HEK293 (cell line): ENCODE measurements at regions not wholly inside any gene's neighbourhood (a gene's known extent, or its start where the extent isn't known, plus 50 kb on each side); places are given as distances from the start of the nearest gene placed in this dataset.
"Not testable (repeated sequence)": the region's sequence is repeated elsewhere in the genome, so short reads cannot be mapped to it uniquely, and the experiment has no call there.

Source experiments
- CTCF ChIA-PET: fragments of 350-600 bp; formaldehyde crosslinking; extraction: SDS; loops from one replicate; lab custom pipeline; 2021; ENCODE audit warnings: antibody characterized with exemption; lab: Yijun Ruan, JAX
- POLR2A ChIA-PET: fragments of 300-600 bp; formaldehyde crosslinking; extraction: SDS; loops from one replicate; lab custom pipeline; 2020; ENCODE audit warnings: antibody characterized with exemption, inconsistent platforms; lab: Yijun Ruan, JAX
- H3K27ac ChIP-seq: fragments of 200-500 bp; sonication (Bioruptor generic); 2 replicates; pipeline ENCODE4 v1.5.1; 2014; ENCODE audit warnings: low read depth, low read length, control low read depth, inconsistent platforms; ENCODE audit errors: extremely low read depth
- H3K36me3 ChIP-seq, 2 experiments: fragments of 200-500 bp in 1 of 2; sonication (Bioruptor generic) in 1 of 2; 1 replicate in 1 of 2; 2 replicates in 1 of 2; pipeline ENCODE4 v1.5.1; 2014 to 2017; ENCODE audit warnings: inconsistent platforms in 2 of 2, low read length in 2 of 2; ENCODE audit not compliant: control insufficient read depth in 2 of 2, insufficient read depth in 1 of 2
- H3K4me1 ChIP-seq: fragments of 200-500 bp; sonication (Bioruptor generic); 2 replicates; pipeline ENCODE4 v1.5.1; 2014; ENCODE audit warnings: mild to moderate bottlenecking, low read length, inconsistent platforms; ENCODE audit not compliant: control insufficient read depth, insufficient read depth
- H3K4me3 ChIP-seq: 2 replicates; pipeline ENCODE4 v1.5.1; 2011; ENCODE audit warnings: low read depth, mild to moderate bottlenecking, control low read depth, low read length, moderate library complexity
- H3K9me3 ChIP-seq: fragments of 200-500 bp; sonication (Bioruptor generic); 2 replicates; pipeline ENCODE4 v1.5.1; 2014; ENCODE audit warnings: low read depth, low read length, inconsistent platforms; ENCODE audit not compliant: control insufficient read depth, insufficient read depth
- IKZF3 ChIP-seq: fragments of 450-650 bp; IDR thresholded peaks from 2 replicates; pipeline ENCODE4 v1.5.0; 2018; ENCODE audit warnings: missing biosample characterization, mild to moderate bottlenecking, missing genetic modification characterization, moderate library complexity
- KLF9 ChIP-seq: fragments of 450-650 bp; formaldehyde crosslinking; IDR thresholded peaks from 2 replicates; pipeline ENCODE4 v1.5.1; 2016; ENCODE audit warnings: missing biosample characterization, missing genetic modification characterization, low read depth
- PATZ1 ChIP-seq: fragments of 450-650 bp; formaldehyde crosslinking; IDR thresholded peaks from 2 replicates; pipeline ENCODE4 v1.5.1; 2016; ENCODE audit warnings: missing biosample characterization, missing genetic modification characterization
- ZBTB10 ChIP-seq: fragments of 450-650 bp; formaldehyde crosslinking; IDR thresholded peaks from 2 replicates; pipeline ENCODE4 v1.5.1; 2016; ENCODE audit warnings: missing biosample characterization, missing genetic modification characterization
- ZBTB26 ChIP-seq: fragments of 450-650 bp; formaldehyde crosslinking; optimal IDR thresholded peaks from 2 replicates; pipeline ENCODE3; 2016; ENCODE audit warnings: missing biosample characterization, mild to moderate bottlenecking, missing genetic modification characterization
- ZNF341 ChIP-seq: fragments of 450-650 bp; formaldehyde crosslinking; IDR thresholded peaks from 2 replicates; pipeline ENCODE4; 2016; ENCODE audit warnings: low read depth, missing biosample characterization, missing genetic modification characterization
- ZNF398 ChIP-seq: fragments of 450-650 bp; formaldehyde crosslinking; IDR thresholded peaks from 2 replicates; pipeline ENCODE4 v1.5.1; 2017; ENCODE audit warnings: missing biosample characterization, missing genetic modification characterization
- ZNF501 ChIP-seq: fragments of 450-650 bp; formaldehyde crosslinking; IDR thresholded peaks from 2 replicates; pipeline ENCODE4 v1.5.1; 2016; ENCODE audit warnings: missing biosample characterization, missing genetic modification characterization
- ZSCAN30 ChIP-seq: fragments of 450-650 bp; IDR thresholded peaks from 2 replicates; pipeline ENCODE4 v1.5.1; 2018; ENCODE audit warnings: missing biosample characterization, mild to moderate bottlenecking, missing genetic modification characterization, moderate library complexity

- not testable (repeated sequence) for H3K4me1 ChIP-seq
- H3K4me3 ChIP-seq = peak overlapping the region; percentile 78
- TF ChIP-seq IKZF3 (tag by site-specific recombination) = 0 out of 2 replicates have a peak, but pooled peaks have one; percentile 12
- peak; percentile 25; the same call in 1 of the 2 replicates for TF ChIP-seq PATZ1 (tag by site-specific recombination)
- TF ChIP-seq, all 188 proteins: peak for 2; not testable (repeated sequence) for 186
- H3K36me3 ChIP-seq, H3K9me3 ChIP-seq, POLR2A ChIA-PET: not testable (repeated sequence)
- CTCF ChIA-PET = interaction anchor here (0.7 kb wide), 1 partner anchor 197 kb away, joined by 3 read pairs; no protein-coding TSS in a partner anchor
- H3K27ac ChIP-seq = peak overlapping the region; percentile 98
Observed at GRCh38 chr7:29684151-29684786, 120.6 kb downstream of the PRR15 start.

GRCh38 chr7:29684787-29685650 is 121.3 kb upstream of the WIPF3 start:
- H3K36me3 ChIP-seq = no peaks in the 10 kb centered on the region
- ChIA-PET CTCF (interaction anchor here (0.6 to 0.7 kb wide), 2 partner anchors 49 to 197 kb away, joined by 3 read pairs; no protein-coding TSS in a partner anchor), POLR2A (interaction anchor here (0.6 kb wide), 1 partner anchor 30 kb away, joined by 3 read pairs; no protein-coding TSS in a partner anchor)
- peak overlapping the region; percentile 98 for H3K27ac ChIP-seq
- H3K4me3 ChIP-seq = peak overlapping the region; percentile 78
- no peaks in the 10 kb centered on the region for H3K9me3 ChIP-seq
- TF ChIP-seq ZNF501 (tag by site-specific recombination) (0 out of 2 replicates have a peak, but pooled peaks have one; percentile 22), ZSCAN30 (tag by site-specific recombination) (peak; percentile 50), ZBTB10 (tag by site-specific recombination) (no peak), ZBTB26 (tag by site-specific recombination) (peak; percentile 82), KLF9 (tag by site-specific recombination) (peak; percentile 50; the same call in 1 of the 2 replicates)
- TF ChIP-seq, all 188 proteins: peak for 4
- H3K4me1 ChIP-seq = no peaks in the 10 kb centered on the region; the same call in 1 of the 2 replicates

GRCh38 chr7:29685651-29686271 is 120.5 kb upstream of the WIPF3 start:
- peak overlapping the region; percentile 98 for H3K27ac ChIP-seq
- H3K9me3 ChIP-seq, H3K36me3 ChIP-seq, POLR2A ChIA-PET, H3K4me1 ChIP-seq: not testable (repeated sequence)
- CTCF ChIA-PET = interaction anchor here (0.6 kb wide), 1 partner anchor 50 kb away, joined by 3 read pairs; no protein-coding TSS in a partner anchor
- TF ChIP-seq ZNF398 = peak; percentile 37
- peak; percentile 76 for TF ChIP-seq ZNF341 (tag by site-specific recombination)
- H3K4me3 ChIP-seq = peak overlapping the region; percentile 78

- H3K36me3 ChIP-seq, H3K4me1 ChIP-seq, H3K27ac ChIP-seq, H3K4me3 ChIP-seq, POLR2A ChIA-PET, H3K9me3 ChIP-seq, CTCF ChIA-PET: not testable (repeated sequence)
Observed at GRCh38 chr7:29690510-29690909, 115.8 kb upstream of the WIPF3 start.

GRCh38 chr7:29696402-29696801 is 109.9 kb upstream of the WIPF3 start:
- H3K27ac ChIP-seq, POLR2A ChIA-PET, H3K9me3 ChIP-seq, H3K4me1 ChIP-seq, H3K4me3 ChIP-seq, CTCF ChIA-PET, H3K36me3 ChIP-seq: not testable (repeated sequence)
